Osteoblast (primary cell): ENCODE measurements at regions not wholly inside any gene's neighbourhood (a gene's known extent, or its start where the extent isn't known, plus 50 kb on each side); places are given as distances from the start of the nearest gene placed in this dataset.
"Not testable (repeated sequence)": the region's sequence is repeated elsewhere in the genome, so short reads cannot be mapped to it uniquely, and the experiment has no call there.

Source experiments
- DNase-seq: peaks from one replicate; pipeline ENCODE4 v3.0.0; 2011; ENCODE audit warnings: low spot score, mixed read lengths; ENCODE audit not compliant: insufficient read length; ENCODE audit errors: missing footprints
- H2AFZ ChIP-seq: 2 replicates; pipeline ENCODE4 v1.6.0; 2011; ENCODE audit warnings: mild to moderate bottlenecking, low read length
- H3K27ac ChIP-seq: 2 replicates; pipeline ENCODE4 v1.5.1; 2011; ENCODE audit warnings: mild to moderate bottlenecking, low read depth, low read length, moderate library complexity
- H3K27me3 ChIP-seq: 2 replicates; pipeline ENCODE4 v1.6.0; 2012; ENCODE audit warnings: mild to moderate bottlenecking, control low read depth, inconsistent platforms, low read length, moderate library complexity; ENCODE audit not compliant: insufficient read depth
- H3K36me3 ChIP-seq: 2 replicates; pipeline ENCODE4 v1.5.1; 2011; ENCODE audit warnings: mild to moderate bottlenecking, low read length, control low read depth, moderate library complexity; ENCODE audit not compliant: insufficient read depth
- H3K4me1 ChIP-seq: 2 replicates; pipeline ENCODE4 v1.5.1; 2011; ENCODE audit warnings: mild to moderate bottlenecking, low read length, control low read depth, moderate library complexity; ENCODE audit not compliant: insufficient read depth
- H3K4me2 ChIP-seq: 2 replicates; pipeline ENCODE4 v1.6.0; 2011; ENCODE audit warnings: mild to moderate bottlenecking, low read length; ENCODE audit not compliant: insufficient read depth
- H3K4me3 ChIP-seq: fragments of 200-600 bp; sonication (generic); 3 replicates; pipeline ENCODE4 v1.5.1; 2012; ENCODE audit warnings: mild to moderate bottlenecking, low read length, inconsistent platforms; ENCODE audit not compliant: insufficient read depth
- H3K79me2 ChIP-seq: 2 replicates; pipeline ENCODE4 v1.6.0; 2012; ENCODE audit warnings: mild to moderate bottlenecking, low read length, control low read depth, inconsistent platforms; ENCODE audit not compliant: insufficient read depth
- H3K9me3 ChIP-seq: 2 replicates; pipeline ENCODE4 v1.5.1; 2011; ENCODE audit warnings: low read depth, low read length, control low read depth
- H4K20me1 ChIP-seq: 2 replicates; pipeline ENCODE4 v1.6.0; 2012; ENCODE audit warnings: mild to moderate bottlenecking, low read length, control low read depth; ENCODE audit not compliant: insufficient read depth
- CTCF ChIP-seq: IDR thresholded peaks from 2 replicates; pipeline ENCODE4 v1.5.1; 2011; ENCODE audit warnings: mild to moderate bottlenecking, low read depth, low read length, moderate library complexity; ENCODE audit errors: extremely low read depth

GRCh38 chr17:22303865-22304264, 611.5 kb downstream of the KCNJ18 start:
- no peak for DNase-seq
- H3K4me3 ChIP-seq: no peak overlapping the region
- H4K20me1 ChIP-seq: no peaks in the 10 kb centered on the region
- no peaks in the 10 kb centered on the region for H3K79me2 ChIP-seq
- no peaks in the 10 kb centered on the region for H3K27me3 ChIP-seq
- TF ChIP-seq CTCF: no peak
- H3K4me1 ChIP-seq: no peaks in the 10 kb centered on the region
- H3K36me3 ChIP-seq: no peaks in the 10 kb centered on the region
- no peak overlapping the region for H3K27ac ChIP-seq
- no peak overlapping the region for H2AFZ ChIP-seq
- H3K9me3 ChIP-seq: no peaks in the 10 kb centered on the region
- no peak overlapping the region for H3K4me2 ChIP-seq

DNA sequence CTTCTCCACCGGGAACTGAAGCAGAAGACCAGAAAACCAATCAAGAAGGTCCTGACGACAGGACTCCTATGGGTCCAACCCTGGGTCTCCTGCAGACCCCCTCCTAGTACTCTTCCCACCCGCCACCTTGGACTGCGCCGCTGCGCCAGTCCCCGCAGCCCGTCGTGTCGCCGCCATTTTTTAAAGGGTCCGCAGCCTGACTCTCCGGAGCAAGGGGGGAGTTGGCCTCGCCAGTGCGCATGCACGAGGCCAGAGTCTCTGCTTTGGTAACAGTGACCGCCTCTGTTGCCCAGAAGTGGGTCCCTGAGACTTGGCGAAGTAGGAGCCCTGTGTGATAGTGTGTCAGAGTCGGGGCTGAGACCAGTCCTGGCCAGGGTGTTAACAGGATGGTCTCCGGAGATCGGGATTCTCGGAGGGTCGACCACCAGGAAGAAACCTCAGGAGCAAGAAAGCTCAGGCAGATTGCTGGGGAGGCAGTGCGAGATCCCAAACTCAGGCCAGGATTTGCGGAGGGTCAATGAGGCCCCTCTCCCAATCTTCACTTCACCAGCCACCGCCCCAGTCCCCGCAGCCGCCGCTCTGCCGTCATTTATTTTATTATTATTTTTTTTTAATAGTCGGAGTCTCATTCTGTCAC, 612.5 kb downstream of the KCNJ18 start:
- no peak for TF ChIP-seq CTCF
- Histone ChIP-seq H3K4me1 (no peaks in the 10 kb centered on the region), H3K36me3 (no peaks in the 10 kb centered on the region), H2AFZ (no peak overlapping the region), H3K27ac (no peak overlapping the region), H3K4me2 (no peak overlapping the region), H3K27me3 (no peaks in the 10 kb centered on the region), H3K4me3 (no peak overlapping the region), H3K9me3 (no peaks in the 10 kb centered on the region), H4K20me1 (no peaks in the 10 kb centered on the region), H3K79me2 (no peaks in the 10 kb centered on the region)
- DNase-seq: no peak

DNA sequence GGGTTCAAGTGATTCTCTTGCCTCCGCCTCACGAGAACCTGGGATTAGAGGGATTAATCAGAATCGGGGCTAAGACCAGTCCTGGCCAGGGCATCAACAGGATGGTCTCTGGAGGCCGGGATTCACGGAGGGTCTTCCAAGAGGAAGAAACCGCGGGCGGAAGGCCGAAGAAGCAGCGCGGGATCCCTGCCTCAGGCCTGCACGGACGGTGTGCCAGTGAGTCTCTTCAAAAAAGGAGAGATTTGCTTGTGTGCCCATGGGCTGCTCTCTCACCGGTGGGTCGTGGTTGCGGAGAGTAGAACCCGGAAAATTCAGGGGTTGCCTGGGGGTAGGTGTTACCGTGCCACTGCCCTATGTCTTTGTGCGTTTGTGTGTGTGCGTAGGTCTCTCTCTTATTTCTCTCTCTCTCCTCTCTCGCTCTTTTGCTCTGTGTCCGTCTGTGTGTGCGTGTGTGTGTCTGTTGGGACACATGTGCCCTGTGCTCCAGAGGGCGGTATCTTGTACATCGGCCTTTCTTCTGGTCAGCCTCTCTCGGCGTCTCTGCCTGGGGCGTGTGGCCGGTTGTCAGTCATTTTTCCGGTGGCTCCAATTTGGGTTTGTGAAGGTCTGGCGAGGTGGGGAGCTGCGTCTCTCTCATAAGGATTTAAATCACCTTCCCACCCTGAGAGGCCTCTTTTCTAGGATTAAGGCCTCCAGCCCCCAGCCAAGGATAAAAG, 613.2 kb downstream of the KCNJ18 start:
- Histone ChIP-seq H3K4me1 (no peaks in the 10 kb centered on the region), H3K36me3 (no peaks in the 10 kb centered on the region), H3K27ac (no peak overlapping the region), H4K20me1 (no peaks in the 10 kb centered on the region), H3K9me3 (no peaks in the 10 kb centered on the region), H3K4me2 (no peak overlapping the region), H3K79me2 (no peaks in the 10 kb centered on the region), H3K27me3 (no peaks in the 10 kb centered on the region), H3K4me3 (no peak overlapping the region), H2AFZ (no peak overlapping the region)
- no peak for TF ChIP-seq CTCF
- no peak for DNase-seq

DNA sequence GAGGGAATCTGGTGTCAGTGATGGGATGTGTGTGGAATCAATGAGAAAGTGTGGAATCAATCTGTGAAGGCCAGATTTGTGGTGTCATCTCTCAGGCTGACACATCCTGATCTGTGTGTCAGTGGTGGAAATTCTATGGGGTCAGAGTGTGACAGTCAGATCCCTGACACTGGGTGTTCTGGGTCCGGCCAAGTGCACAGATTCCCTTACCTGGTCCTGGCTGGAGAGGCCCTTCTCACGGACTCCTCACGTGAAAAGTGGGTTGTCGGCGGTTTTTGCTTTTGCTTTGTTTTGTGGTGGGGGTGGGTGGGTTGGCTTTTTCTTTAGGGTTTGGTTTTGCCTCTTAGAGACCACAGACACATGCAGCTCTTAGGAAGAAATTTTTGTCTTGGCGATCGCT, 618.0 kb downstream of the KCNJ18 start:
- not testable (repeated sequence) for DNase-seq, H3K4me2 ChIP-seq, H3K9me3 ChIP-seq, H2AFZ ChIP-seq, H3K79me2 ChIP-seq, H3K27me3 ChIP-seq, H3K4me1 ChIP-seq, H4K20me1 ChIP-seq, H3K27ac ChIP-seq, H3K4me3 ChIP-seq, H3K36me3 ChIP-seq
